IMR-90 (cell line): ENCODE measurements at regions not wholly inside any gene's neighbourhood (a gene's known extent, or its start where the extent isn't known, plus 50 kb on each side); places are given as distances from the start of the nearest gene placed in this dataset.

Experiments
- ATAC-seq: fragments of 200-7000 bp; cut with Tn5 transposase; 2 replicates; pipeline ENCODE4 v1.9.1; 2020; ENCODE audit warnings: low read depth, mild to moderate bottlenecking, moderate library complexity
- BruUV-seq: library from RNA; stranded (reverse); fragments of 400-500 nt; replicated peaks from 2 replicates; lab custom pipeline; 2021; lab: Mats Ljungman, UMichigan
- CTCF ChIA-PET: fragments of 300-600 bp; formaldehyde crosslinking; extraction: SDS; loops from one replicate; lab custom pipeline; 2021; ENCODE audit warnings: antibody characterized with exemption; lab: Yijun Ruan, JAX
- POLR2A ChIA-PET: fragments of 300-600 bp; sonication (Branson Sonifier 250); formaldehyde crosslinking; loops from one replicate; lab custom pipeline; 2022; ENCODE audit warnings: antibody characterized with exemption; ENCODE audit not compliant: unreplicated experiment; lab: Charles Lee
- DNase-seq: peaks from one replicate; pipeline ENCODE4 v3.0.0; 2013
- H2AFZ ChIP-seq: replicated peaks from 2 replicates; pipeline ENCODE3; 2013; ENCODE audit warnings: low read length, mild to moderate bottlenecking; ENCODE audit not compliant: poor library complexity
- H2AK5ac ChIP-seq: 2 replicates; pipeline ENCODE4 v1.6.1; 2013; ENCODE audit warnings: low read depth, low read length, inconsistent platforms
- H2AK9ac ChIP-seq: replicated peaks from 2 replicates; pipeline ENCODE3; 2013; ENCODE audit warnings: mild to moderate bottlenecking, low read depth, low read length, moderate library complexity; ENCODE audit not compliant: poor library complexity
- H2BK120ac ChIP-seq: 2 replicates; pipeline ENCODE4 v1.6.1; 2013; ENCODE audit warnings: low read depth, low read length, inconsistent platforms
- H2BK15ac ChIP-seq: 3 replicates; pipeline ENCODE4 v1.6.1; 2013; ENCODE audit warnings: low read depth, low read length, inconsistent platforms
- H2BK20ac ChIP-seq: 2 replicates; pipeline ENCODE4 v1.6.1; 2013; ENCODE audit warnings: low read depth, mild to moderate bottlenecking, inconsistent platforms, low read length, moderate library complexity
- H2BK5ac ChIP-seq: 2 replicates; pipeline ENCODE4 v1.6.1; 2013; ENCODE audit warnings: mild to moderate bottlenecking, low read depth, low read length, inconsistent platforms; ENCODE audit not compliant: poor library complexity, severe bottlenecking
- H3K14ac ChIP-seq: replicated peaks from 2 replicates; pipeline ENCODE4 v1.6.1; 2013; ENCODE audit warnings: low read depth, low read length, inconsistent platforms
- H3K18ac ChIP-seq: 2 replicates; pipeline ENCODE4 v1.6.1; 2013; ENCODE audit warnings: low read depth, low read length, control low read depth
- H3K23ac ChIP-seq: 2 replicates; pipeline ENCODE4 v1.6.1; 2013; ENCODE audit warnings: low read depth, low read length, inconsistent platforms
- H3K27ac ChIP-seq: 2 replicates; pipeline ENCODE4 v1.5.1; 2013; ENCODE audit warnings: mild to moderate bottlenecking, control low read depth, low read length; ENCODE audit not compliant: insufficient read depth
- H3K27me3 ChIP-seq: 2 replicates; pipeline ENCODE4 v1.6.1; 2013; ENCODE audit warnings: low read length; ENCODE audit not compliant: control insufficient read depth, insufficient read depth
- H3K36me3 ChIP-seq: 2 replicates; pipeline ENCODE4 v1.6.1; 2013; ENCODE audit warnings: low read length, mixed read lengths; ENCODE audit not compliant: control insufficient read depth, insufficient read depth
- H3K4ac ChIP-seq: 2 replicates; pipeline ENCODE4 v1.6.1; 2013; ENCODE audit warnings: low read depth, low read length, inconsistent platforms
- H3K4me1 ChIP-seq: 2 replicates; pipeline ENCODE4 v1.6.1; 2013; ENCODE audit warnings: low read length, mixed read lengths; ENCODE audit not compliant: control insufficient read depth, insufficient read depth
- H3K4me2 ChIP-seq: 2 replicates; pipeline ENCODE4 v1.6.1; 2013; ENCODE audit warnings: low read depth, mild to moderate bottlenecking, control low read depth, low read length, moderate library complexity
- H3K4me3 ChIP-seq: 2 replicates; pipeline ENCODE4 v1.5.1; 2013; ENCODE audit warnings: low read depth, mild to moderate bottlenecking, control low read depth, low read length, moderate library complexity; ENCODE audit not compliant: insufficient read depth
- H3K56ac ChIP-seq: 2 replicates; pipeline ENCODE4 v1.6.1; 2013; ENCODE audit warnings: low read length, inconsistent platforms; ENCODE audit not compliant: insufficient read depth; ENCODE audit errors: extremely low read depth
- H3K79me1 ChIP-seq, 2 experiments: 2 replicates each; pipeline ENCODE4 v1.6.1; 2013; ENCODE audit warnings: low read length in 2 of 2, inconsistent platforms in 1 of 2, low read depth in 1 of 2
- H3K9ac ChIP-seq: 2 replicates; pipeline ENCODE4 v1.6.1; 2013; ENCODE audit warnings: low read depth, low read length, control low read depth
- H3K9me1 ChIP-seq: 2 replicates; pipeline ENCODE4 v1.6.1; 2013; ENCODE audit warnings: low read length, inconsistent platforms; ENCODE audit not compliant: insufficient read depth
- H3K9me3 ChIP-seq: 2 replicates; pipeline ENCODE4 v1.6.1; 2013; ENCODE audit warnings: low read length; ENCODE audit not compliant: control insufficient read depth, insufficient read depth
- H4K20me1 ChIP-seq: 2 replicates; pipeline ENCODE4 v1.6.1; 2013; ENCODE audit warnings: low read length, inconsistent platforms; ENCODE audit not compliant: insufficient read depth
- H4K5ac ChIP-seq: 2 replicates; pipeline ENCODE4 v1.6.1; 2013; ENCODE audit warnings: mild to moderate bottlenecking, low read depth, low read length, control low read depth
- H4K8ac ChIP-seq, 2 experiments: 2 replicates each; pipeline ENCODE4 v1.6.1; 2013; ENCODE audit warnings: low read depth in 2 of 2, low read length in 2 of 2, control low read depth in 1 of 2, inconsistent platforms in 1 of 2
- H4K91ac ChIP-seq: 2 replicates; pipeline ENCODE4 v1.6.1; 2013; ENCODE audit warnings: low read depth, low read length, inconsistent platforms; ENCODE audit not compliant: insufficient read depth
- MAFK ChIP-seq: IDR thresholded peaks from 2 replicates; pipeline ENCODE4 v1.6.1; 2012; ENCODE audit warnings: low read depth, low read length, improper control_type of control experiment
- WGBS, 2 experiments: methylation state at CpG; one replicate each; pipeline versions ENCODE4 v1.1.5 to v1.1.7; 2013; ENCODE audit warnings: missing lambda C conversion rate in 2 of 2; ENCODE audit not compliant: insufficient read length in 1 of 2; ENCODE audit errors: extremely low coverage in 2 of 2; 5-methylcytosine and 5-hydroxymethylcytosine counted together
- dilution Hi-C: fragments of 300-500 bp; cut with HindIII; formaldehyde crosslinking; loops from one replicate; pipeline ENCODE4 v1.14.3; 2018; ENCODE audit warnings: low sequenced_read_pairs; ENCODE audit not compliant: unreplicated experiment
- in situ Hi-C: fragments of 300-500 bp; cut with MboI; formaldehyde crosslinking; loops from 3 replicates; pipeline ENCODE4 v1.14.3; 2019; ENCODE audit warnings: low sequenced_read_pairs, inconsistent platforms, mixed read lengths
- intact Hi-C: fragments of 100-400 bp; cut with micrococcal nuclease; formaldehyde crosslinking; loops from 2 replicates; pipeline ENCODE4 v1.10.0; 2022

GRCh38 chr1:30472009-30472408 is 251.4 kb downstream of the MATN1 start:
- Histone ChIP-seq H3K4me1 (no peaks in the 10 kb centered on the region), H3K36me3 (no peaks in the 10 kb centered on the region), H2AFZ (no peak overlapping the region), H3K4me3 (no peak overlapping the region), H3K4me2 (no peak overlapping the region), H3K56ac (no peak overlapping the region), H3K4ac (no peak overlapping the region), H3K14ac (no peak overlapping the region), H3K18ac (no peak overlapping the region), H3K9me3 (peaks cover 4% of the 10 kb centered on the region; the same call in 1 of the 2 replicates), H2BK5ac (no peak overlapping the region), H4K91ac (no peak overlapping the region), H4K8ac (no peak overlapping the region), H2BK15ac (no peak overlapping the region), H3K79me1 (no peaks in the 10 kb centered on the region), H2BK20ac (no peak overlapping the region), H2BK120ac (no peak overlapping the region), H3K23ac (no peak overlapping the region), H3K9ac (no peak overlapping the region), H2AK5ac (no peak overlapping the region), H3K9me1 (no peaks in the 10 kb centered on the region), H3K27me3 (no peaks in the 10 kb centered on the region), H4K20me1 (no peaks in the 10 kb centered on the region), H3K27ac (no peak overlapping the region), H4K5ac (no peak overlapping the region), H2AK9ac (no peak overlapping the region)
- WGBS, 2 experiments = no CpG with 5 or more reads among the region's 4 CpGs
- DNase-seq (no peak), ATAC-seq (no peak)
- no peak for TF ChIP-seq MAFK
- intact Hi-C loops = no loop called here
- dilution Hi-C loops = no loop called here
- in situ Hi-C loops = no loop called here
- ChIA-PET POLR2A (no interaction called here), CTCF (no interaction called here)
- no TSS peak for BruUV-seq
